Peyer's patch (tissue), 4 donors: ENCODE measurements at regions not wholly inside any gene's neighbourhood (a gene's known extent, or its start where the extent isn't known, plus 50 kb on each side); places are given as distances from the start of the nearest gene placed in this dataset.
"Not testable (repeated sequence)": the region's sequence is repeated elsewhere in the genome, so short reads cannot be mapped to it uniquely, and the experiment has no call there.

Source experiments
- DNase-seq, 3 donors: peaks; one replicate each; pipeline ENCODE4 v3.0.0-alpha.2; 2017 to 2019
- H3K27ac ChIP-seq, 4 donors: fragments of 200-600 bp; sonication (generic); one replicate each; pipeline ENCODE4 v1.5.1; 2016 to 2019
- H3K27me3 ChIP-seq, 2 donors: fragments of 200-600 bp; sonication (generic); one replicate each; pipeline ENCODE4 v1.5.1; 2019
- H3K36me3 ChIP-seq, 3 donors: fragments of 200-600 bp; sonication (generic); one replicate each; pipeline ENCODE4 v1.5.1; 2016 to 2019
- H3K4me1 ChIP-seq, 4 donors: fragments of 200-600 bp; sonication (generic); one replicate each; pipeline ENCODE4 v1.5.1; 2016 to 2019
- H3K4me3 ChIP-seq, 4 donors: fragments of 200-600 bp; sonication (generic); 1 replicate in 3 of 4; 2 replicates in 1 of 4; pipeline ENCODE4 v1.5.1; 2016 to 2019; ENCODE audit warnings: mild to moderate bottlenecking in 1 of 4
- H3K9me3 ChIP-seq, 4 donors: fragments of 200-600 bp; sonication (generic); one replicate each; pipeline ENCODE4 v1.5.1; 2016 to 2019; ENCODE audit warnings: mild to moderate bottlenecking in 1 of 4
- POLR2A ChIP-seq, 2 donors: fragments of 450-650 bp; IDR thresholded peaks; one replicate each; pipeline ENCODE4 v1.5.1; 2017; ENCODE audit warnings: antibody characterized with exemption in 2 of 2, mild to moderate bottlenecking in 2 of 2, moderate library complexity in 2 of 2
- TF ChIP-seq, protein P1 (sequence below), 6 experiments: fragments of 450-650 bp in 4 of 6; fragments of 200-600 bp in 2 of 6; sonication (generic) in 1 of 6; IDR thresholded peaks; one replicate each; pipeline ENCODE4 v1.5.1; 2017 to 2019; ENCODE audit warnings: antibody characterized with exemption in 6 of 6, mild to moderate bottlenecking in 3 of 6, moderate library complexity in 1 of 6

DNA sequence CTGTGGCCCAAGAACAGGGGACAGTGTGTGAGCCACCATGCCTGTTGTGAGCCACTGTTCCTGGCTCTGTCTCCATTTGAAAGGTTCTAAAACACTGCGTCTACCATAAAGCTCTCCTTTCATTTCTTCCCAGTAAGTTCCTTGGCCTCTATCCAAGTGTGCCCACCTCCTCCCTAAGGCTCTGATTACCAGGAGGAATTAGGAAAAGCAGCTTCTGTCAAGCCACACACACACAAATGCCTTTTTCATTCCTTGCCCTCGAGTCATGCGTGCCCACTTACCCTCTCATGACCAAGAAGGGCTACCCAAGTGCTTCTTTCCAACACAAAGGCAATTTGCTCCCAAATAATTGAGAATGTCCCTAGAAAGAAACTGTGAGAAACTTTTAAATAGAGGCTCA, 70.8 kb upstream of the PARD3 start:
- Histone ChIP-seq H3K4me3 (no peak overlapping the region), H3K36me3 (no peaks in the 10 kb centered on the region), H3K27ac (no peak overlapping the region), H3K9me3 (no peaks in the 10 kb centered on the region), H3K27me3 (no peaks in the 10 kb centered on the region), H3K4me1 (no peaks in the 10 kb centered on the region)
- TF ChIP-seq, protein P1, sequence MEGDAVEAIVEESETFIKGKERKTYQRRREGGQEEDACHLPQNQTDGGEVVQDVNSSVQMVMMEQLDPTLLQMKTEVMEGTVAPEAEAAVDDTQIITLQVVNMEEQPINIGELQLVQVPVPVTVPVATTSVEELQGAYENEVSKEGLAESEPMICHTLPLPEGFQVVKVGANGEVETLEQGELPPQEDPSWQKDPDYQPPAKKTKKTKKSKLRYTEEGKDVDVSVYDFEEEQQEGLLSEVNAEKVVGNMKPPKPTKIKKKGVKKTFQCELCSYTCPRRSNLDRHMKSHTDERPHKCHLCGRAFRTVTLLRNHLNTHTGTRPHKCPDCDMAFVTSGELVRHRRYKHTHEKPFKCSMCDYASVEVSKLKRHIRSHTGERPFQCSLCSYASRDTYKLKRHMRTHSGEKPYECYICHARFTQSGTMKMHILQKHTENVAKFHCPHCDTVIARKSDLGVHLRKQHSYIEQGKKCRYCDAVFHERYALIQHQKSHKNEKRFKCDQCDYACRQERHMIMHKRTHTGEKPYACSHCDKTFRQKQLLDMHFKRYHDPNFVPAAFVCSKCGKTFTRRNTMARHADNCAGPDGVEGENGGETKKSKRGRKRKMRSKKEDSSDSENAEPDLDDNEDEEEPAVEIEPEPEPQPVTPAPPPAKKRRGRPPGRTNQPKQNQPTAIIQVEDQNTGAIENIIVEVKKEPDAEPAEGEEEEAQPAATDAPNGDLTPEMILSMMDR (IDR thresholded peaks at IDR 0.05) = no peak
- TF ChIP-seq POLR2A (IDR thresholded peaks at IDR 0.05) = no peak
- no peak for DNase-seq

DNA sequence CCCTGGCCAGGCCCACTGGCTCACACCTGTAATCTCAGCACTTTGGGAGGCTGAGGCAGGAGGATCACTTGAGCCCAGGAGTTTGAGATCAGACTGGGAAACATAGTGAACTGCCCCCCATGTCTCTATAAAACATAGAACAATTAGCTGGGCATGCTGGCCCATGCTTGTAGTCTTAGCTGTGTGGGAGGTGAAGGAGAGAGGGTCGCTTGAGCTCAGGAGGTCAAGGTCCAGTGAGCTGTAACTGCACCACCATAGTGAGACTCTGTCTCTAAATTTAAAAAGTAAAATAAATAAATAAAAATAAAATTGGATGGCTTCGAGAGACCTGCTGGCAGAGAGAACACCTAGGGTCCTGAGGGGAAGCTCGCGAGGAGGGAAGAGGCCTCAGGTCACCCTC, 69.9 kb upstream of the PARD3 start:
- no peak for DNase-seq
- H3K4me1 ChIP-seq = no peaks in the 10 kb centered on the region
- no peak overlapping the region for H3K27ac ChIP-seq
- H3K36me3 ChIP-seq = no peaks in the 10 kb centered on the region
- TF ChIP-seq, protein P1 (IDR thresholded peaks at IDR 0.05) = no peak
- H3K27me3 ChIP-seq = no peaks in the 10 kb centered on the region
- no peak overlapping the region for H3K4me3 ChIP-seq
- no peaks in the 10 kb centered on the region for H3K9me3 ChIP-seq

DNA sequence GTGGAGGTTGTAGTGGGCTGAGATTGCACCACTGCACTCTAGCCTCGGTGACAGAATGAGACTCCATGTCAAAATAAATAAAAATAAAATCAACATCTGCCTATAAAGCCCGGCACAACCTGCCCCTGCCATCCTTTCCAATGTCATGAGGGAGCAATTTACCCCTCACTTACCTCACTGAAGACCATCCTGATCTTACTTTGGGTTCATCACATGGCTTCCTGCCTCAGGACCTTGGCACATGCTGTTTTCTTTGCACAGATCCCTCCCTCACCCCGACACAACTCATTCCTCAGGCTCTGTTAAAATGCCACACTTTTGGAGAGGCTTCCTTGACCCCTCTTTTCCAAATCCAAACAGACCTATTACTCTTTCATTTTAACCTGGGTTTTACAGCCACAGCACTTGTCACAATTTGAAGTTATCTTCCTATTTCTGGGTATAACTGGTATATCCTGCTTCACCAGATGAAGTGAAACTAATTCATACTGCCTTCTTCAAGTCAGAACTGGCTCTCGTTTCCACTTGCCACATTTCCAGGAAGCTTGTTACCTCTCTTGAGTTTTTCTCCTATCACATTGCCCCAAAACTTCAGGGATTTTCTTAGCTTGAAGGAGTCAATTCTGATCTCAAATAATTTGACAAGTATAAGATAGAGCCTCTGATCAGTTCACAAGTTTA, 69.3 kb upstream of the PARD3 start:
- H3K27me3 ChIP-seq = no peaks in the 10 kb centered on the region
- no peaks in the 10 kb centered on the region for H3K36me3 ChIP-seq
- no peak overlapping the region for H3K4me3 ChIP-seq
- no peak for DNase-seq
- TF ChIP-seq POLR2A (IDR thresholded peaks at IDR 0.05) = no peak
- TF ChIP-seq, protein P1 (IDR thresholded peaks at IDR 0.05) = no peak
- no peak overlapping the region for H3K27ac ChIP-seq
- no peaks in the 10 kb centered on the region for H3K9me3 ChIP-seq
- H3K4me1 ChIP-seq = no peaks in the 10 kb centered on the region

DNA sequence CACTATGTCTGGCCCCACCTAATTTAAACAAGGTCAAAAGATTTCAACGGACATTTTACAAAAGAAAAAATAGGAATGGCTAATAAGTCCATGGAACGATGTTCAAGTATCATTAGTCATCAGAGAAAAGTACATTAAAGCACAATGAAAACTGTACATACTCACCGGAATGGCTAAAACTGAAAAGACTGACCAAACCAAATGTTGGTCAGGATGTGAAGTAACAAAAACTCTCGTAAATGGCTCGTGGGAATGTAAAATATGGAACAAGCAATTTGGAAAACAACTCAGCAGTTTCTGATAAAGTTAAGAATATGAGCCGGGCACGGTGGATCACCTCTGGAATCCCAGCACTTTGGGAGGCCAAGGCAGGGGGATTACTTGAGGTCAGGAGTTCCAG, 65.7 kb upstream of the PARD3 start:
- H3K27me3 ChIP-seq = no peaks in the 10 kb centered on the region
- H3K27ac ChIP-seq = no peak overlapping the region
- no peak for TF ChIP-seq POLR2A (IDR thresholded peaks at IDR 0.05)
- TF ChIP-seq, protein P1 (IDR thresholded peaks at IDR 0.05) = no peak
- H3K36me3 ChIP-seq = no peaks in the 10 kb centered on the region
- H3K9me3 ChIP-seq = no peaks in the 10 kb centered on the region
- no peaks in the 10 kb centered on the region for H3K4me1 ChIP-seq
- H3K4me3 ChIP-seq = no peak overlapping the region
- no peak for DNase-seq

DNA sequence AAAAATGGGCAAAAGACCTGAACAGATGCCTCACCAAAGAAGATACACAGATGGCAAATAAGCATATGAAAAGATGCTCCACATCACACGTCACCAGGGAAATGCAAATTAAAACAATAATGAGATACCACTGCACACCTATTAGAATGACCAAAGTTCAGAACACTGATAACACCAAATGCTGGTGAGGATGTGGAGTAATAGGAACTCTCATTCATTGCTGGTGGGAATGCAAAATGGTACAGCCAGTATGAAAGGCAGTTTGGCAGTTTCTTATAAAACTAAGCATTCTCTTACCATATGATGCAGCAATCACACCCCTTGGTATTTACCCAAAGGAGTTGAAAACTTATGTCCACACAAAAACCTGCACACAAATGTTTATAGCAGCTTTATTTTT, 63.6 kb upstream of the PARD3 start:
- H3K36me3 ChIP-seq, H3K4me1 ChIP-seq, H3K27ac ChIP-seq, H3K9me3 ChIP-seq, H3K4me3 ChIP-seq, DNase-seq, H3K27me3 ChIP-seq: not testable (repeated sequence)

DNA sequence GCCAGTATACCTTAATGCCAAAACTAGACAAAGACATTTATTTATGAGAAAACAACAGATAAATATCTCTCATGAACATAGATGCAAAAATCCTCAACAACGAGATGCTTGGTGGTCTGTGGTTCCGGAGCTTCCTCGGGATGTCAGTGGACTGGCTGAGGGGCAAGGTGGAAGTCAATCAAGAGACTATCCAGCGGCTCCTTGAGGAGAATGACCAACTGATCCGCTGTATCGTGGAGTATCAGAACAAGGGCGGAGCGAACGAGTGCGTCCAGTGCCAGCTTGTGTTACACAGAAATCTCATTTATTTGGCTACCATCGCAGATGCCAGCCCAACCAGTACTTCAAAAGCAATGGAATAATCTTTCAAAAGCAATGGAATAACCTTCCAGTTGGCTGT, 60.0 kb upstream of the PARD3 start:
- DNase-seq = no peak
- TF ChIP-seq, protein P1 (IDR thresholded peaks at IDR 0.05) = no peak
- TF ChIP-seq POLR2A (IDR thresholded peaks at IDR 0.05) = no peak
- no peaks in the 10 kb centered on the region for H3K9me3 ChIP-seq

More for the DNA sequence above, 60.0 kb upstream of the PARD3 start:
- Histone ChIP-seq H3K27ac (no peak overlapping the region), H3K4me3 (no peak overlapping the region), H3K36me3 (no peaks in the 10 kb centered on the region), H3K4me1 (no peaks in the 10 kb centered on the region), H3K27me3 (no peaks in the 10 kb centered on the region)
